NCI-H460 (cell line): ENCODE measurements at regions not wholly inside any gene's neighbourhood (a gene's known extent, or its start where the extent isn't known, plus 50 kb on each side); places are given as distances from the start of the nearest gene placed in this dataset.

ENCODE experiments used
- DNase-seq: peaks from one replicate; pipeline ENCODE4 v3.0.0-alpha.2; 2016; ENCODE audit warnings: low read depth; ENCODE audit errors: extremely low read depth

GRCh38 chr11:127307700-127308099, 307.1 kb upstream of the KIRREL3 start:
- DNase-seq, result no peak

- no peak for DNase-seq
These were observed 304.1 kb upstream of the KIRREL3 start for GRCh38 chr11:127304634-127305033.

GRCh38 chr11:127288926-127289325, 288.4 kb upstream of the KIRREL3 start:
- DNase-seq, result no peak

- no peak for DNase-seq
These were observed 281.0 kb upstream of the KIRREL3 start for GRCh38 chr11:127281534-127281933.

GRCh38 chr11:127275774-127276173, 275.2 kb upstream of the KIRREL3 start:
- no peak for DNase-seq

- DNase-seq, result no peak
These were observed 273.7 kb upstream of the KIRREL3 start for GRCh38 chr11:127274328-127274676.

GRCh38 chr11:127273593-127274327, 273.2 kb upstream of the KIRREL3 start:
- no peak for DNase-seq

GRCh38 chr11:127270851-127271250, 270.3 kb upstream of the KIRREL3 start:
- no peak for DNase-seq

- no peak for DNase-seq
These were observed 269.3 kb upstream of the KIRREL3 start for GRCh38 chr11:127269911-127270310.

GRCh38 chr11:127268932-127269331, 268.4 kb upstream of the KIRREL3 start:
- no peak for DNase-seq

- DNase-seq, result no peak
These were observed 268.0 kb upstream of the KIRREL3 start for GRCh38 chr11:127268521-127268920.

- DNase-seq, result no peak
These were observed 258.5 kb upstream of the KIRREL3 start for GRCh38 chr11:127259102-127259501.

GRCh38 chr11:127255209-127255608, 254.6 kb upstream of the KIRREL3 start:
- no peak for DNase-seq

GRCh38 chr11:127252321-127252720, 251.8 kb upstream of the KIRREL3 start:
- no peak for DNase-seq

GRCh38 chr11:127249576-127249975, 249.0 kb upstream of the KIRREL3 start:
- no peak for DNase-seq

- DNase-seq, result no peak
These were observed 247.9 kb upstream of the KIRREL3 start for GRCh38 chr11:127248476-127248875.

- no peak for DNase-seq
These were observed 246.8 kb upstream of the KIRREL3 start for GRCh38 chr11:127247261-127247851.

- no peak for DNase-seq
These were observed 242.1 kb upstream of the KIRREL3 start for GRCh38 chr11:127242676-127243075.

- DNase-seq, result no peak
These were observed 237.8 kb upstream of the KIRREL3 start for GRCh38 chr11:127238321-127238720.

GRCh38 chr11:127236776-127237175, 236.2 kb upstream of the KIRREL3 start:
- DNase-seq, result no peak

GRCh38 chr11:127233998-127234397, 233.4 kb upstream of the KIRREL3 start:
- no peak for DNase-seq

- DNase-seq, result no peak
These were observed 229.8 kb upstream of the KIRREL3 start for GRCh38 chr11:127230392-127230791.

- DNase-seq, result no peak
These were observed 226.4 kb upstream of the KIRREL3 start for GRCh38 chr11:127226949-127227348.
